MM.1S (cell line): ENCODE measurements at regions not wholly inside any gene's neighbourhood (a gene's known extent, or its start where the extent isn't known, plus 50 kb on each side); places are given as distances from the start of the nearest gene placed in this dataset.

Experiments used
- CTCF ChIP-seq: fragments of 300-600 bp; sonication (generic); IDR thresholded peaks from 2 replicates; pipeline ENCODE4 v1.5.1; 2016; ENCODE audit warnings: antibody characterized with exemption, low read length, mixed read lengths
- EZH2 ChIP-seq: fragments of 300-600 bp; sonication (generic); optimal IDR thresholded peaks from 2 replicates; pipeline ENCODE3; 2017; ENCODE audit warnings: low read depth, mild to moderate bottlenecking, antibody characterized with exemption, low read length, mixed read lengths
- EZH2phosphoT487 ChIP-seq: fragments of 300-600 bp; sonication (generic); IDR thresholded peaks from 2 replicates; pipeline ENCODE4 v1.6.1; 2018; ENCODE audit warnings: antibody characterized with exemption, low read length

GRCh38 chr17:34762078-34762477 lies 182.7 kb downstream of the TMEM132E start:
- TF ChIP-seq CTCF (no peak), EZH2 (no peak), EZH2phosphoT487 (no peak)
